ENCODE measurements at regions not wholly inside any gene's neighbourhood (a gene's known extent, or its start where the extent isn't known, plus 50 kb on each side); places are given as distances from the start of the nearest gene placed in this dataset.

DNA sequence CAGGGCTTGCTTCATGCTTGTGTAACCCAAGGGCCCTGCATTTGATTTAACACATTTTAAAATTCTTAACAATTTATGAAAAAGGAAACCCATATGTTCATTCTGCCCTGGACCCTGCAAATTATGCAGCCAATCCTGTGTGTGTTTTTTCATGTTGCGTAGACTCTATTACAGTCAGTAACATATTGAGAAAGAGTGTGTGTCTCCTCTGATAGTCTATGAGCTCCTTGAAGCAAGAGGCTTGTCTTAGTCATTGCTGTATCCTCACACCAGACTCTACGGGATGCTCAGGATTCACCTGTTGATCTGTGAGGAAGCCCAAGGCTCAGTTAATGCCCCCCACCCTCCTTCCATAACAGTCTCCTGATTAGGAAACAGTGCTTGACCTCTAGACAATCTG lies 177.3 kb upstream of the DMAC1 start:
- intact Hi-C loops (cut with micrococcal nuclease; ENCODE audit: unreplicated experiment) (no loop called here), in situ Hi-C loops (cut with HindIII; ENCODE audit: extremely low pct_ligation_motif_present, low pct_unique_long_range_greater_than_20kb) (no loop called here)
- Histone ChIP-seq H3K36me3 (replicated peaks in 1 of 2; ENCODE audit: control insufficient read depth in 1 of 2, insufficient read depth in 2 of 2, low read length in 2 of 2) (no peaks in the 10 kb centered on the region), H3K27ac (ENCODE audit: extremely low read length, insufficient read depth, low read length) (no peak overlapping the region), H3K4me2 (ENCODE audit: low read depth, low read length) (no peak overlapping the region), H3K4me1 (ENCODE audit: insufficient read depth, low read length) (no peaks in the 10 kb centered on the region), H3K27me3 (ENCODE audit: control insufficient read depth in 1 of 2, insufficient read depth in 2 of 2, low read length in 2 of 2) (no peaks in the 10 kb centered on the region), H3K79me2 (ENCODE audit: insufficient read depth, low read length) (no peaks in the 10 kb centered on the region), H3K9ac (ENCODE audit: insufficient read depth, low read depth, low read length) (no peak overlapping the region), H4K20me1 (ENCODE audit: insufficient read depth, low read length) (no peaks in the 10 kb centered on the region), H3K9me3 (ENCODE audit: low read length) (no peaks in the 10 kb centered on the region), H2AFZ (ENCODE audit: low read length) (no peak overlapping the region), H3K4me3 (replicated peaks in 1 of 3; ENCODE audit: insufficient read depth in 1 of 3, low read depth in 2 of 3, low read length in 3 of 3) (no peak overlapping the region)
- TF ChIP-seq ZNF564 (CRISPR knock-in tag; IDR thresholded peaks at IDR 0.05) (no peak), GFI1 (CRISPR knock-in tag; IDR thresholded peaks at IDR 0.05; ENCODE audit: borderline replicate concordance) (no peak), YY1 (IDR thresholded peaks at IDR 0.05; ENCODE audit: insufficient read depth, insufficient replicate concordance, low read depth, low read length) (no peak), ZFP82 (CRISPR knock-in tag; IDR thresholded peaks at IDR 0.05; ENCODE audit: borderline replicate concordance) (no peak), FOSL2 (CRISPR knock-in tag; IDR thresholded peaks at IDR 0.05) (no peak), ZNF616 (CRISPR knock-in tag; IDR thresholded peaks at IDR 0.05; ENCODE audit: low read depth) (no peak), STAG1 (CRISPR knock-in tag; IDR thresholded peaks at IDR 0.05) (no peak)
- TF ChIP-seq, protein P1, sequence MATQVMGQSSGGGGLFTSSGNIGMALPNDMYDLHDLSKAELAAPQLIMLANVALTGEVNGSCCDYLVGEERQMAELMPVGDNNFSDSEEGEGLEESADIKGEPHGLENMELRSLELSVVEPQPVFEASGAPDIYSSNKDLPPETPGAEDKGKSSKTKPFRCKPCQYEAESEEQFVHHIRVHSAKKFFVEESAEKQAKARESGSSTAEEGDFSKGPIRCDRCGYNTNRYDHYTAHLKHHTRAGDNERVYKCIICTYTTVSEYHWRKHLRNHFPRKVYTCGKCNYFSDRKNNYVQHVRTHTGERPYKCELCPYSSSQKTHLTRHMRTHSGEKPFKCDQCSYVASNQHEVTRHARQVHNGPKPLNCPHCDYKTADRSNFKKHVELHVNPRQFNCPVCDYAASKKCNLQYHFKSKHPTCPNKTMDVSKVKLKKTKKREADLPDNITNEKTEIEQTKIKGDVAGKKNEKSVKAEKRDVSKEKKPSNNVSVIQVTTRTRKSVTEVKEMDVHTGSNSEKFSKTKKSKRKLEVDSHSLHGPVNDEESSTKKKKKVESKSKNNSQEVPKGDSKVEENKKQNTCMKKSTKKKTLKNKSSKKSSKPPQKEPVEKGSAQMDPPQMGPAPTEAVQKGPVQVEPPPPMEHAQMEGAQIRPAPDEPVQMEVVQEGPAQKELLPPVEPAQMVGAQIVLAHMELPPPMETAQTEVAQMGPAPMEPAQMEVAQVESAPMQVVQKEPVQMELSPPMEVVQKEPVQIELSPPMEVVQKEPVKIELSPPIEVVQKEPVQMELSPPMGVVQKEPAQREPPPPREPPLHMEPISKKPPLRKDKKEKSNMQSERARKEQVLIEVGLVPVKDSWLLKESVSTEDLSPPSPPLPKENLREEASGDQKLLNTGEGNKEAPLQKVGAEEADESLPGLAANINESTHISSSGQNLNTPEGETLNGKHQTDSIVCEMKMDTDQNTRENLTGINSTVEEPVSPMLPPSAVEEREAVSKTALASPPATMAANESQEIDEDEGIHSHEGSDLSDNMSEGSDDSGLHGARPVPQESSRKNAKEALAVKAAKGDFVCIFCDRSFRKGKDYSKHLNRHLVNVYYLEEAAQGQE (IDR thresholded peaks at IDR 0.05; ENCODE audit: borderline replicate concordance in 1 of 2, low read depth in 1 of 2, low read length in 2 of 2), result no peak
- TF ChIP-seq, protein P2, sequence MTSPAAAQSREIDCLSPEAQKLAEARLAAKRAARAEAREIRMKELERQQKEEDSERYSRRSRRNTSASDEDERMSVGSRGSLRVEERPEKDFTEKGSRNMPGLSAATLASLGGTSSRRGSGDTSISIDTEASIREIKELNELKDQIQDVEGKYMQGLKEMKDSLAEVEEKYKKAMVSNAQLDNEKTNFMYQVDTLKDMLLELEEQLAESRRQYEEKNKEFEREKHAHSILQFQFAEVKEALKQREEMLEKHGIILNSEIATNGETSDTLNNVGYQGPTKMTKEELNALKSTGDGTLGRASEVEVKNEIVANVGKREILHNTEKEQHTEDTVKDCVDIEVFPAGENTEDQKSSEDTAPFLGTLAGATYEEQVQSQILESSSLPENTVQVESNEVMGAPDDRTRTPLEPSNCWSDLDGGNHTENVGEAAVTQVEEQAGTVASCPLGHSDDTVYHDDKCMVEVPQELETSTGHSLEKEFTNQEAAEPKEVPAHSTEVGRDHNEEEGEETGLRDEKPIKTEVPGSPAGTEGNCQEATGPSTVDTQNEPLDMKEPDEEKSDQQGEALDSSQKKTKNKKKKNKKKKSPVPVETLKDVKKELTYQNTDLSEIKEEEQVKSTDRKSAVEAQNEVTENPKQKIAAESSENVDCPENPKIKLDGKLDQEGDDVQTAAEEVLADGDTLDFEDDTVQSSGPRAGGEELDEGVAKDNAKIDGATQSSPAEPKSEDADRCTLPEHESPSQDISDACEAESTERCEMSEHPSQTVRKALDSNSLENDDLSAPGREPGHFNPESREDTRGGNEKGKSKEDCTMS (CRISPR knock-in tag; conservative IDR thresholded peaks at IDR 0.05), result no peak
- TF ChIP-seq, protein P3, sequence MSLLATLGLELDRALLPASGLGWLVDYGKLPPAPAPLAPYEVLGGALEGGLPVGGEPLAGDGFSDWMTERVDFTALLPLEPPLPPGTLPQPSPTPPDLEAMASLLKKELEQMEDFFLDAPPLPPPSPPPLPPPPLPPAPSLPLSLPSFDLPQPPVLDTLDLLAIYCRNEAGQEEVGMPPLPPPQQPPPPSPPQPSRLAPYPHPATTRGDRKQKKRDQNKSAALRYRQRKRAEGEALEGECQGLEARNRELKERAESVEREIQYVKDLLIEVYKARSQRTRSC (CRISPR knock-in tag; IDR thresholded peaks at IDR 0.05; ENCODE audit: low read depth), result no peak
- no TSS peak for BruUV-seq (replicated peaks)
- POLR2A ChIA-PET, result no interaction called here
- WGBS (ENCODE audit: low lambda C conversion rate), result 6% methylated on average over 2 of the region's 2 CpGs
- ATAC-seq (no peak), DNase-seq (ENCODE audit: low spot score) (no peak), FAIRE-seq (no peak)
- CTCF ChIA-PET (ENCODE audit: low intra/inter-chr PET ratio, low total read pairs), result no interaction called here
